Thoracic aorta (tissue), 2 donors: ENCODE measurements at regions not wholly inside any gene's neighbourhood (a gene's known extent, or its start where the extent isn't known, plus 50 kb on each side); places are given as distances from the start of the nearest gene placed in this dataset.
A peak's percentile ranks its signal among the peaks of the same experiment; 100 is the strongest.

ENCODE experiments used
- ATAC-seq: fragments of 150-250 bp; one replicate; pipeline ENCODE4 v1.8.0; 2017; ENCODE audit warnings: low read depth; ENCODE audit not compliant: insufficient number of reproducible peaks, low FRiP score
- DNase-seq: peaks from one replicate; pipeline ENCODE4 v3.0.0-alpha.2; 2020; ENCODE audit warnings: low spot score
- H3K27ac ChIP-seq, 2 donors: fragments of 200-600 bp; sonication (generic); 1 replicate in 1 of 2; 2 replicates in 1 of 2; pipeline ENCODE4 v1.5.1; 2016; ENCODE audit warnings: mild to moderate bottlenecking in 2 of 2, moderate library complexity in 2 of 2
- H3K27me3 ChIP-seq: fragments of 200-600 bp; sonication (generic); replicated peaks from 2 replicates; pipeline ENCODE4 v1.6.0; 2016; ENCODE audit warnings: mild to moderate bottlenecking; ENCODE audit not compliant: insufficient read depth
- H3K36me3 ChIP-seq: fragments of 200-600 bp; sonication (generic); one replicate; pipeline ENCODE4 v1.5.1; 2016
- H3K4me1 ChIP-seq, 2 donors: fragments of 200-600 bp; sonication (generic); 1 replicate in 1 of 2; 2 replicates in 1 of 2; pipeline versions ENCODE4 v1.5.1 to v1.6.0; 2016; ENCODE audit warnings: low read depth in 2 of 2, mild to moderate bottlenecking in 1 of 2; ENCODE audit not compliant: control insufficient read depth in 1 of 2
- H3K4me3 ChIP-seq: fragments of 200-600 bp; sonication (generic); 2 replicates; pipeline ENCODE4 v1.5.1; 2016; ENCODE audit warnings: mild to moderate bottlenecking
- H3K9me3 ChIP-seq: fragments of 200-600 bp; sonication (generic); 2 replicates; pipeline ENCODE4 v1.5.1; 2016
- TF ChIP-seq, protein P1 (sequence below): fragments of 200-600 bp; sonication (generic); IDR thresholded peaks from one replicate; pipeline ENCODE4 v1.5.1; 2019; ENCODE audit warnings: antibody characterized with exemption

DNA sequence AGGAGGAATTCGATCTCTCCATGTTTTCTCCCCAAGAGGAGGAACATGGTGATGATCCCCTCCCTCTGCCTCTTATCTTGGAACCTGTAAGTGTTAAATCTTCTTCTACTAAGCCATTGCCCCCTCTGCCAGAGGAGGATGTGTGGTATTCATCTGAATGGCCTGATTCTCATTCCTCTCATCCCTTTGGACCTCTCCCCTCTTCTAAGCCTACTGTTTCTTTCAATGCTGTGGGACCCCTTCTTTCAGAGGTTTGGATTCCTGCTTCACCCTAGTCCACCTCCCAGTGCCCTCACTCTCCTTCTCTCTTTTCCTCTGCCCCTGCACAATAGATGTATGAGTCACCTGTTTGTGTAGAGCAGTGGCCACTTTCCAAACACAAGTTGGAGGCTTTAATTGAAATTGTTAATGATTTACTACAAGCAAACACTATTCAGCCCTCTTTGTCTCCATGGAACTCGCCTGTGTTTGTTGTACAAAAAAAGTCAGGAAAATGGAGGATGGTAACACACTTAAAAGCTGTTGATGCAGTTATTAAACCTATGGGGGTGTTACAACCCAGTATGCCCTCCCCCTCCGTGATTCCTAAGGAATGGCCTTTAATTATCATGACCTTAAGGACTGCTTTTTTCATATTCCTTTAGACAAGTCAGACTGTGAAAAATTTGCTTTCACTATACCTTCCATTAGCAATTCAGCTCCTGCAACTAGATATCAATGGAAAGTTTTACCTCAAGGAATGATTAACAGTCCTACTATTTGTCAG lies 192.1 kb upstream of the ALG10B start:
- Histone ChIP-seq H3K36me3 (no peaks in the 10 kb centered on the region), H3K9me3 (no peaks in the 10 kb centered on the region), H3K4me3 (no peak overlapping the region), H3K27ac (no peak overlapping the region), H3K27me3 (no peaks in the 10 kb centered on the region), H3K4me1 (no peaks in the 10 kb centered on the region)
- TF ChIP-seq, protein P1, sequence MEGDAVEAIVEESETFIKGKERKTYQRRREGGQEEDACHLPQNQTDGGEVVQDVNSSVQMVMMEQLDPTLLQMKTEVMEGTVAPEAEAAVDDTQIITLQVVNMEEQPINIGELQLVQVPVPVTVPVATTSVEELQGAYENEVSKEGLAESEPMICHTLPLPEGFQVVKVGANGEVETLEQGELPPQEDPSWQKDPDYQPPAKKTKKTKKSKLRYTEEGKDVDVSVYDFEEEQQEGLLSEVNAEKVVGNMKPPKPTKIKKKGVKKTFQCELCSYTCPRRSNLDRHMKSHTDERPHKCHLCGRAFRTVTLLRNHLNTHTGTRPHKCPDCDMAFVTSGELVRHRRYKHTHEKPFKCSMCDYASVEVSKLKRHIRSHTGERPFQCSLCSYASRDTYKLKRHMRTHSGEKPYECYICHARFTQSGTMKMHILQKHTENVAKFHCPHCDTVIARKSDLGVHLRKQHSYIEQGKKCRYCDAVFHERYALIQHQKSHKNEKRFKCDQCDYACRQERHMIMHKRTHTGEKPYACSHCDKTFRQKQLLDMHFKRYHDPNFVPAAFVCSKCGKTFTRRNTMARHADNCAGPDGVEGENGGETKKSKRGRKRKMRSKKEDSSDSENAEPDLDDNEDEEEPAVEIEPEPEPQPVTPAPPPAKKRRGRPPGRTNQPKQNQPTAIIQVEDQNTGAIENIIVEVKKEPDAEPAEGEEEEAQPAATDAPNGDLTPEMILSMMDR, result no peak
- ATAC-seq (no peak), DNase-seq (no peak)

DNA sequence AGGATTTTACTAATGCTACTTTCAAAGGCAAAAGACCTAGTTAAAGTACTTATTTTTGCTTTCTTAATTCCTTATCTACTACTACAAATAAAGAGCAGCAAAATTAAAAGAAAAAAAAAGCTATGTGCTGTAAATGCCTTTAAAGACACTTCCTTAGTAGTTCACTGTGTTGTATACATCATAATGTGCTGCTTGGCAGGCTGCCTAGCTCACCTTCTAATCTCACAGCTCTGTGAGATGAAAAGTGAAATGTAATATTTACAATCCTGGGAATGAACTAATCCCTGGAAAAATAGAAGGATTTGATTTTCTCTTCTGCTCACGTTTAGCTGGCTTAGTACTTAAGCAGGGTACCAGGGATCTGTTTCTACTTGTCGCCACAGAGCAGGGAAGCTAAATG lies 184.4 kb upstream of the ALG10B start:
- H3K36me3 ChIP-seq, result no peaks in the 10 kb centered on the region
- no peaks in the 10 kb centered on the region for H3K4me1 ChIP-seq
- TF ChIP-seq, protein P1, result no peak
- no peaks in the 10 kb centered on the region for H3K27me3 ChIP-seq
- DNase-seq, result no peak
- H3K4me3 ChIP-seq, result no peak overlapping the region
- no peak overlapping the region for H3K27ac ChIP-seq
- no peaks in the 10 kb centered on the region for H3K9me3 ChIP-seq
- ATAC-seq, result no peak

DNA sequence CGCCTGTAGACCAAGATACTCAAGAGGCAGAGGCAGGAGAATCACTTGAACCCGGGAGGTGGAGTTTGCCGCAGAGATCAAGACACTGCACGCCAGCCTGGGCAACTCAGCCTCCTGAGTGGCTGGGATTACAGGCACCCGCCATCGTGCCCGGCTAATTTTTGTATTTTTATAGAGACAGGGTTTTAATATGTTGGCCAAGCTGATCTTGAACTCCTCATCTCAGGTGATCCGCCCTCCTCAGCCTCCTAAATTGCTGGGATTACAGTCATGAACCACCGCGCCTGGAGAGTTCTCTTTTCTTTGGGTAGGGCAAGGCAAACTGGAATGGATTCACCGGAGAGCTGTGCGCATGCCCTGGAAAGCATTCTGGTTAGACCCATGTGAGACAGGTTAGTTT lies 179.3 kb upstream of the ALG10B start:
- no peaks in the 10 kb centered on the region for H3K9me3 ChIP-seq
- peaks cover 3 to 7% of the 10 kb centered on the region in 2 donors for H3K4me1 ChIP-seq
- TF ChIP-seq, protein P1, result no peak
- no peaks in the 10 kb centered on the region for H3K27me3 ChIP-seq
- H3K4me3 ChIP-seq, result no peak overlapping the region
- no peak for ATAC-seq
- no peak overlapping the region for H3K27ac ChIP-seq
- no peak for DNase-seq
- no peaks in the 10 kb centered on the region for H3K36me3 ChIP-seq

DNA sequence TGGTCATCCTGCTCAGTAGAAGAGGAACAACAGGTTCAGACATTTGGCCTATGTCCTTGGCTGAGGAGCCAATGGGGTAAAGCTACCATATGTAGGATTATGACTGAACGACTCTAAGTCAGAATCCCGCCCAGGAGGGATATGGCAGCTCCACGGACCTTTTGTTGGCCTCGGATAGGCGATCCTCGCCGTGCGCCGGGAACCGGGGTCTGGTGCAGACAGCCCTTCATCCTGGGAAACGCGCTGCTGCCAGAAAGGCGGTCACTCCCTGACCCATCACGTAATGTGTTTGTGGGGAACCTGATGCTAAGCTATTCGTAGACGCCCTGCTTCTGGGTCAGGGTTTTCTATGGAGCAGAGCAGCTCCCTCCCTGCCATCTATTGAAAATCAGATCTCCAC lies 178.9 kb upstream of the ALG10B start:
- DNase-seq (no peak), ATAC-seq (no peak)
- Histone ChIP-seq H3K36me3 (no peaks in the 10 kb centered on the region), H3K9me3 (no peaks in the 10 kb centered on the region), H3K4me1 (peaks cover 3 to 7% of the 10 kb centered on the region in 2 donors), H3K27me3 (no peaks in the 10 kb centered on the region), H3K27ac (no peak overlapping the region), H3K4me3 (no peak overlapping the region)
- TF ChIP-seq, protein P1, result no peak

DNA sequence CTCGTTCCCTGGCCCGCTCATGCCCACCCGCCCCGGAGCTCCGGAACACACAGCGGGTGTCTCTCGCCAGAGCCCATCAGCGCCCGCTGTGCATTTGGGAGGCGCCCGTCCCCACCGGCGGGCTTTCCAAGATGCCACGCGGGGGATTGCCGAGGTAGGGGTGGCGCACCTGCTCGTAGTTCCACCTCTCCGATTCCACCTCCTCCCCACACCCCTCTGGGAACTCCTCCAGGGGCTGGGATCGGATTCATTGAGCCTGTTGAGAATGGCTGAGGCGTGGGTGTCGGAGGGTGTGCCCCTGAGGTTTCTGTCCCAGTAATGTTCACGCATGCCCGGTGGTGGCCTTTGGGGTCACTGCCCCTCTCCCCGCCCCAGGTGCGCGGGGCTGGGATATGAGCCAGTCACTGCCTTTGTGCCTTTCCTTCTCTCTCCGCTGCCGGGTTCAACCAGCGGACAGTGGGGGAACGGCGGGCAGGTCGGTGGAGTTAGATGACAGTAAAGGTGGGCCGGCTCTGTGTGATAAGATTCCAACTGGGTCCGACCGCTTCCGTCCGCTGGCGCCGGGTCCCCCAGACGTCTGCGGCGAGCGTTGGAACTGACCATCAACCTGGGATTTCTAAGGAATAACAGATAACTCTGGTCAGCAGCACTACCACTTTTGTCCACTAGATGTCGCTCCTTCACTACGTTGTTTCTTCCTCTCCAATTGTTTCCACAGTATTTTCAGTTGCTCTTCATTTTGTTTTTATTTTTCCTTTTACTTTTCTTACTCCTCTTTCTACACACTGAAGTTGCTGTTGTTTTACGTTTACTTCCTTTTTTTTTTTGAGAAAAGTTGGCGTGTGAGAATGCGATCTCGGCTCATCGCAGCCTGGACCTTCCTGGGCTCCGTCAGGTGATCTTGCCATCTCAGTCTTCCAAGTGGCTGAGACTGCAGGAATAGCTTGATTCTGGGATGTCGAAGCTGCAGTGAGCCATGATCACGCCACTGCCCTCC lies 178.1 kb upstream of the ALG10B start:
- DNase-seq (peak; percentile 27), ATAC-seq (peak; percentile 65)
- peaks cover 3 to 7% of the 10 kb centered on the region in 2 donors for H3K4me1 ChIP-seq
- TF ChIP-seq, protein P1, result peak; percentile 98
- H3K4me3 ChIP-seq, result peak overlapping the region; percentile 69
- no peaks in the 10 kb centered on the region for H3K27me3 ChIP-seq
- no peak overlapping the region for H3K27ac ChIP-seq
- H3K9me3 ChIP-seq, result no peaks in the 10 kb centered on the region
- H3K36me3 ChIP-seq, result no peaks in the 10 kb centered on the region
